Ramos (cell line): ENCODE measurements at regions not wholly inside any gene's neighbourhood (a gene's known extent, or its start where the extent isn't known, plus 50 kb on each side); places are given as distances from the start of the nearest gene placed in this dataset.
"Not testable (repeated sequence)": the region's sequence is repeated elsewhere in the genome, so short reads cannot be mapped to it uniquely, and the experiment has no call there.

Experiments used
- in situ Hi-C: fragments of 300-500 bp; cut with MboI; formaldehyde crosslinking; loops from one replicate; pipeline ENCODE4 v1.14.3; 2022; ENCODE audit warnings: low sequenced_read_pairs; ENCODE audit not compliant: unreplicated experiment

- in situ Hi-C loops = no loop called here
Observed at GRCh38 chr11:116053548-116053919, 549.3 kb upstream of the CADM1 start.

DNA sequence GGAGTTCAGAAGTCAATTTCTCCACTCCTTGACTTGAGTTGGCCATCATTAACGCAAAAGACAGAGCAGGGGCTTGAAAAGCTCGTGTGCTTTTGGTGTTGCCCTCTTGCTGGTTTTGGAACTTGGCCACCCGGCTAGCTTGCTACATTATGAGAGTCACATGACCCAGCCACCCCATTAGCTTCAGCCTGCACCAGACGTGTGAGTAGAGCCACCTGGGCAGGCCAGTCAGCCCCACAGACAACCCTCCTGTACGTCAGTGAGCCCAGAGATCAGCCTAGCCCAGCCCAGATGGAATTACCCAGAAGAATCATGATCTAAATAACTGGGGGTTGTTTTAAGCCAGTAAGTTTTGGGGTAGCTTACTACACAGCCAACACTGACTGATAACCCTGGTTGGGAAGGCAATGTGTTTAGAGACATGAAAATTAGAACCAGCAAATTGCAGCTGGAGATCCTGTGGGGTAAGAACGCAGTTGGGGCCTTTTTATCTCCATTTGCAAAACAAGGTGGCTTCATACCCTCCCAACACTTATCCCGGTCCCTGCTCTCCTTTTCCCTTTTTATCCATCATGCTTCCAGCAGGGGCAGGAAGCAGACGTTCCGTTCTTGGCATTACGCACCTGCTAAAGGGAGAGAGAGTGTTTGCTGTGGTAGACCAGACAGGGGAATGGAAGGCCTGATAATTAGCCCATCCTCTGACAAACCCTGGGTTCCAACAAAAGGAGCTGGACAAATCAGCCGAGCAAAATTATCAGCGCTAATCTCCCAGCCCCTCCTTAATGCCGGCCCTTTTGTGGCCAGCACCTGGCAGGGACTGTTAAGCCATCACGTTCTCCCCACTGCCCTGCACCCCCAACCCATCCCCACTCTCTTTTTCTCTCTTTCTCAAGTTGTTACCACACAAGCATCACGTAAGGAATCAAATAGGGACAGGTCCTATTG lies 548.7 kb upstream of the CADM1 start:
- in situ Hi-C loops = no loop called here

DNA sequence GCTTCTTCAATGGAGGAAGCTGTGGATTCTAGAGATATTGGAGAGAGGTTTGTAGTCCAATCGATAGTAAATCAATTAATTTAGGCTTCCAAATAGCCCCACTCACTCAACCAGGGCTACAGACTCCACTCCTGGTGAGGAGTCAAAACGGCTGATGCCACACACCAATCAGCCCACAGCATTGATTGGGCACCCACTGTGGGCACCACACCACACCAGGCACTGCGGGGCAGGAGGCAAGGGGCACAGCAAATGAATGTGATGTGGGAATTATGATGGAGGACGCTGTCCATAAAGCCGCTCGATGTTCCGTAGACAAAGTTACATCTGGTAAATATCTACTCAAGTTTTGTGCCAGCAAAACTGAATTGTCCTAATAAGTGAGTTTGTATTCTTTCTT lies 547.3 kb upstream of the CADM1 start:
- in situ Hi-C loops = no loop called here

DNA sequence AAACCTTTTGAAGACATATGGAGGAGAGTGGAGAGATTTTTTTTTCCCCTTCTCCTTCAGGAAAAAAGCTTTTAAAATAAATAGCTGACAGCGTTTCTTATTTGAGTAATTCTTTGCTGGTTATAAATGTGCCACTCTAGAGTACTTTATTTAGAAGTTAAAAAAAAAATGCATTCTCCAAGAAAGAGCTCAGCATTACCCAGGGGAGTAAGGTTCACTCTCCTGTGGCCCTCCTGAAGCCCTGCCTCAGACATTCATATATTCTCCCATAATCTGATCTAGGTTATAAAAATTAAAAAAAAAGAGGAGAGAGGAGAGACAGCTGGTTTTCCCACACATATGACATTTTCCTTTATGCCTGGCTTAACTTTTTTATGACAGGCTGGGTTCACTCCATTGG lies 545.2 kb upstream of the CADM1 start:
- in situ Hi-C loops = no loop called here

DNA sequence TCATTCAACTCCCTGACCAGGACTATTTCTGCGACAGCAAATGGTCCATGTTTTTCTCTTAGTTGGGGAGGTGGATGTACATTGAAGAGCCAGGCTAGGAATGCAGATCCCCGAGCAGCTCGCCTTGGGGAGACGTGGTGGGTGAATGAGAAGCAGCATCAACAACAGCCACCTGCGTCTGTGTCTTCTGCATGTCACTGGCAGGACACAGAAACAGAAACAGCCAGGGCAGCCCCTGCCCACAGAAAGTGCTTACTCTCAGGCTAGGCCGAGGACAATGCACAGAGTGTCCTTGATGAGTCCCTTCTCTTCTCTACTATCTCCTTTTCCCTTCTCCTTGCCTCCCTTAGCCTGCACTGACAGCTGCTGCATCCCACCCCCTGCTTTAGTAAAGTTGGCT lies 541.9 kb upstream of the CADM1 start:
- in situ Hi-C loops = no loop called here

DNA sequence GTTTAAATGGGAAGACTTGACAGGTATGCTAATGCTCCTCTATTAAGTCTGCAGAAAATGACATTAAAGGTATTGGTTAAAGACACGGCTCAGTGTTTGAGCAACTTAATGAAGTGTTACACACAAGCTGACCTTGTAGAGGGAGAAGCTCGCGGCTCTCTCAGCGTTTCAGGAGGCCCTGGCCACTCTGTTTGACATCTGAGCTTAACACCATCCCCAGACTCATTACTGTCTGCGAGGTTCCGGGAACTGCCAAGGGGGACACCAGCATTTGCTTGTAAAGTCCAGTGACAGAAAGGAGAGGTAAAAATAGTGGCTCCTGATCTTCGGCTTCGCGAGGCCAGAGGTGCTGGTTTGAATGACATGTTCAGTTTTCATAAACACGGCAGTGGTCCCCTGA lies 540.7 kb upstream of the CADM1 start:
- in situ Hi-C loops = no loop called here

DNA sequence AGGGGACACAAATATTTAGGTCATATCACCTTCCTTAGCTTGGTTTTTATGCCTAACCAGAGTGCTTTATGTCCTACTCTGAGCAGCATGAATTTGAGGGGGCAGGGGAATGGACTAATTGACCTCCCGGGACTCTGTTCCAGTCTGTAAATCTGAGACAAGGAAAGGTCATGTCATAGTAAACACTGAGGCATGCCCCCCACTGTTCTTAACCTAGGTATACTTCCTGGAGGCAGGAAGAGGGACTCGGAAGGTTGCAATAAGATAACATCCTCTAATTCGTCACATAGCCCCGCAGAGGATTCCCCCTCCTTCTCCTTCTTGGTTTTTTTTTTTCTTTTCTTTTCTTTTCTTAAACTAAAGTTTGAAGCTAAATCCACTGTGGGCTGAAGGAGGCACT lies 540.3 kb upstream of the CADM1 start:
- in situ Hi-C loops = no loop called here

GRCh38 chr11:116043857-116044256 lies 539.6 kb upstream of the CADM1 start:
- in situ Hi-C loops = no loop called here

GRCh38 chr11:116043059-116043458 lies 538.8 kb upstream of the CADM1 start:
- in situ Hi-C loops = not testable (repeated sequence)

DNA sequence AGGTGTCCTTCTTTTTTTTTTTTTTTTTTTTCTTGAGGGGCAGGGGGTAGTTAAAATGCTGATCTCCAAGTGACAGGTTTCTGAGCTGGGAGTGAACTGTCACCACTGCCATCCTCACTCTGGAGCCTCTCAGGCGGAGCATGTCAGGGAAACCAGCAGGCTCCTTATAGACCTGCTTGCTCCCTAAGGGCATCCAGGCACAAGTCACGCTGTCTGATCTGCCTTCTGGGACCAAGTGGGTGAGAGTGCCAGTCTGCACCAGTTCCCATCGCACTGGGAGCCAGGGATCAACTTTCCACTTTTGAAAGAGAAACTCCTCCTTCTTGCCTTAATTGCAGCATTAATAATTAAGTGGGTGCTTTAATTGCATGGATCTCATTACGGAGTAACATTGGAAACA lies 537.9 kb upstream of the CADM1 start:
- in situ Hi-C loops = no loop called here

- in situ Hi-C loops = no loop called here
Observed at GRCh38 chr11:116037861-116038260, 533.6 kb upstream of the CADM1 start.

DNA sequence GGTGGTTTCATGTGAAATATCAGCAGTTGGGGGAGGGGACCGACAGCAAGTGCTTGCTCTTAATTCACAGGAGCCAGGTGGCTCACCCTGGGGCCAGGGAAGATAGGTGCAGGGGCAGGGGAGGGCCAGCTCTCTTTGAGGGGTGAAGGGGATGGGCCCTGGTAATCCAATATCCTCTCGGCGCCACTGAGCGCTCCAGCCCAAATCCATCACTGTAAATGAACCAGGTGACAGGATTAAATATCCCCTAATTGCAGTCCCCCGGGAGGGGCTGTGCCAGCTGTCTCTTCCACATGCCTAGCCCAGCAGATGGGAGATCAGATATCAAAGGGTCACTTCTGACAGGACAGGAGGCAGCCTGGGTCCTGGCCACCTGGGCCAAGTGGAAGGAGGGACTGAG lies 531.8 kb upstream of the CADM1 start:
- in situ Hi-C loops = no loop called here

DNA sequence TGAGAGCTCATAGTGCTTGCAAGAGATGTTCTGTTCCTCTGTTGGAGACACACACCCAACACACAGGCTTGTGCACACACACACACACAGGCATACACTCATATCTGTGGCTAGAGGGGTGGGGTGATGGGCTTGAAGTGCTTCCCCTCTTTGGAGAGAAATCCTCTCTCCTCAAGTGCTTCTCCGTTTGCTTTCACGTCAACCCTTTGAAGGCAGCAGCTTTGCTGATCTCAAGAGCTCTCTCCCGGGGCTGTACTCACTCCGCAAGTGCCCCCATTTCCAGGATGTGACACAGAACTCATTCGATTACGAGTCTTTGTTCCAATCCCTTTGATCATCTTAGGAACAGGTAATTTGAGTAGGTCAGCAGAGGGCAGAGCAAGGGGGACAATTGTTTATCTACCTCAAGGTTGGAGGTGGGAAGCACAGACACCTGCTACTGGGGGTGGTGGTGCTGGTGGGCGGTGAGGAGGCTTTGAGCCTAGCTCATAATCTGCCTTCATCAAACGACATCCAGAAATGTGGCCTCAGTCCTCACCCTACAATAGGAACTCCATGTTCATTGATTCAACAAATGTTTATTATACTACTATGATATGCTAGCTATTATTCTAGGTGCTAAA lies 529.8 kb upstream of the CADM1 start:
- in situ Hi-C loops = no loop called here

GRCh38 chr11:116030697-116031331 lies 526.6 kb upstream of the CADM1 start:
- in situ Hi-C loops = no loop called here

DNA sequence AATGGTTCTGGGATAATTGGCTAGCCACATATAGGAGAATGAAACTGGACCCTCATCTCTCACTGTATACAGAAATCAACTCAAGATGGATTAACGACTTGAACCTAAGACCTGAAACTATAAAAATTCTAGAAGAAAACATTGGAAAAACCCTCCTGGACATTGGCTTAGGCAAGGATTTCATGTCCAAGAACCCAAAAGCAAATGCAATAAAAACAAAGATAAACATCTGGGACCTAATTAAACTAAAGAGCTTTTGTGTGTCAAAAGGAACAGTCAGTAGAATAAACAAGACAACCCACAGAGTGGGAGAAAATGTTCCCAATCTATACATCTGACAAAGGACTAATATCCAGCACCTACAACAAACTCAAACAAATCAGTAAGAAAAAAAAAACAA lies 524.3 kb upstream of the CADM1 start:
- in situ Hi-C loops = not testable (repeated sequence)

DNA sequence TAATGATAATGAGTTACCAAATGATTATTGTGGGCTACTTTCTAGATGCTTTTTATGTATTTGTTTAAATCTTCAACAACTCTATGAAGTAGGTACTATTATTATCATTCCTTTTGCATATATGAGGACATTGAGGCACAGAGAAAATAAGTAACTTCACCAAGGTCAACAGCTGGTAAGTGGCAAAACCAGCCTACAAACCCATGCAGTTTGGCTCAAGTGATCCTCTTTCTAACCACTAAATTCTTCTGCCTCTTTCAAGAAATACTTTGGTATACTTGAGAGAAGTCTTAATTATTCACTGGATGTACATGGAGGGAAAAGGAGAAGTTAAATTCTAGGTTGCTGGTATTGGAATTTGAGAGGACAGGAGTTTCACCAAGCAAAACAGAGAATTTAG lies 495.2 kb upstream of the CADM1 start:
- in situ Hi-C loops = no loop called here

DNA sequence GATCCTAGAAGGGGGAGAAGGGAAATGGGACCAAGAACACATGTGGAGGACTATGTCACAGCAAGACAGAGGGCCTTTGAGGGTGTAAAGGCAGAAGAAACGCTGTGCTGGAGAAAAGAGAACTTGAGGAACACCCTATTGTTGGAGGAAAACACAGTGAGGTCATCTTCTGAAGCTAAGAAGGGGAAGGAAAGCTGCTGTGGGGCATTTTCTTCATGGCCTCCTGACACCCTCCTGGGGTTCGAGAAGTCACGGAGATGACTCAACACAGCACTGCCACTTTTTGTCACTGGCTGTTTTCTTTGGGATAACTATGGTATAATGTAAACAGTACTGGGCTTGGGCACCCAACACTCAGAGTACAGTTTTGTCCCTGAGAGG lies 492.6 kb upstream of the CADM1 start:
- in situ Hi-C loops = no loop called here

GRCh38 chr11:115996125-115996807 lies 492.1 kb upstream of the CADM1 start:
- in situ Hi-C loops = no loop called here

- in situ Hi-C loops = no loop called here
Observed at GRCh38 chr11:115993590-115993989, 489.4 kb upstream of the CADM1 start.

DNA sequence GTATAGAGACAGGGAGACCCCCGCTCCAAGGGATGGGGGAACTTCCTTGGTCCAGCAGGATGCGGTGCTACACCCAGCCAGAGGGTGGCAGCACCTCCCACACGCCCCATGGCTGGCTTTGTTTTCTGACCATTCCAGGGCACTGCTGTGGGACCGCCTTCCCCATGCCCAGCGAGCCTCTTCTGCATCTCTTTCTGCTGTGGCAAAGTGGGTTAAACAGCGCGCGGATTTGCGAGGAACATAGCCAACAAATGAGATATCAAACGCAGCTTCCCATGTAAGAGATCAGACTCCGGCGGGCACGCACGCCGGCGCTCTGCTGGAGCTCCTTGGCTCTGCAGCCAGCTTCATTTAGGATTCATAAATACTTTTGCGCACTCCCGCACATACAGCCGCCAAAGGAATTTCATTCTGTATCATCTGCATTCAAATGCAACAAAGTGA lies 485.8 kb upstream of the CADM1 start:
- in situ Hi-C loops = no loop called here

GRCh38 chr11:115985896-115986295 lies 481.7 kb upstream of the CADM1 start:
- in situ Hi-C loops = no loop called here
